ENCODE measurements at regions not wholly inside any gene's neighbourhood (a gene's known extent, or its start where the extent isn't known, plus 50 kb on each side); places are given as distances from the start of the nearest gene placed in this dataset.

GRCh38 chr18:47399475-47399874, 148.0 kb upstream of the SKOR2 start:
- TF ChIP-seq POLR2A (IDR thresholded peaks at IDR 0.05) (no peak), CTCF (IDR thresholded peaks at IDR 0.05) (no peak)

Measured in vagina (tissue), 2 donors.